ENCODE measurements at regions not wholly inside any gene's neighbourhood (a gene's known extent, or its start where the extent isn't known, plus 50 kb on each side); places are given as distances from the start of the nearest gene placed in this dataset.

GRCh38 chr13:21924958-21925357 lies 254.1 kb downstream of the FGF9 start:
- no peak overlapping the region for H3K4me3 ChIP-seq (ENCODE audit: low read depth, low read length)
- DNase-seq (ENCODE audit: low read depth), result no peak
- TF ChIP-seq CTCF (IDR thresholded peaks at IDR 0.05; ENCODE audit: low read depth, low read length) (no peak), MAX (IDR thresholded peaks at IDR 0.05; ENCODE audit: low read depth, low read length) (no peak), MYC (IDR thresholded peaks at IDR 0.05; ENCODE audit: low read depth, low read length) (no peak), POLR2A (IDR thresholded peaks at IDR 0.05; ENCODE audit: extremely low read depth, insufficient read length) (no peak)

- no peak for TF ChIP-seq MYC (IDR thresholded peaks at IDR 0.05; ENCODE audit: low read depth, low read length)
- TF ChIP-seq CTCF (IDR thresholded peaks at IDR 0.05; ENCODE audit: low read depth, low read length), result no peak
- no peak for TF ChIP-seq POLR2A (IDR thresholded peaks at IDR 0.05; ENCODE audit: extremely low read depth, insufficient read length)
- TF ChIP-seq MAX (IDR thresholded peaks at IDR 0.05; ENCODE audit: low read depth, low read length), result no peak
- no peak overlapping the region for H3K4me3 ChIP-seq (ENCODE audit: low read depth, low read length)
- no peak for DNase-seq (ENCODE audit: low read depth)
Measured at GRCh38 chr13:21925720-21926119, 254.8 kb downstream of the FGF9 start.

GRCh38 chr13:21929400-21929799 lies 258.5 kb downstream of the FGF9 start:
- TF ChIP-seq CTCF (IDR thresholded peaks at IDR 0.05; ENCODE audit: low read depth, low read length), result no peak
- TF ChIP-seq POLR2A (IDR thresholded peaks at IDR 0.05; ENCODE audit: extremely low read depth, insufficient read length), result no peak
- no peak for TF ChIP-seq MYC (IDR thresholded peaks at IDR 0.05; ENCODE audit: low read depth, low read length)
- TF ChIP-seq MAX (IDR thresholded peaks at IDR 0.05; ENCODE audit: low read depth, low read length), result no peak
- H3K4me3 ChIP-seq (ENCODE audit: low read depth, low read length), result no peak overlapping the region
- no peak for DNase-seq (ENCODE audit: low read depth)

GRCh38 chr13:21930536-21930935 lies 259.7 kb downstream of the FGF9 start:
- no peak overlapping the region for H3K4me3 ChIP-seq (ENCODE audit: low read depth, low read length)
- no peak for DNase-seq (ENCODE audit: low read depth)
- no peak for TF ChIP-seq POLR2A (IDR thresholded peaks at IDR 0.05; ENCODE audit: extremely low read depth, insufficient read length)
- TF ChIP-seq MAX (IDR thresholded peaks at IDR 0.05; ENCODE audit: low read depth, low read length), result no peak
- TF ChIP-seq CTCF (IDR thresholded peaks at IDR 0.05; ENCODE audit: low read depth, low read length), result no peak
- no peak for TF ChIP-seq MYC (IDR thresholded peaks at IDR 0.05; ENCODE audit: low read depth, low read length)

- TF ChIP-seq POLR2A (IDR thresholded peaks at IDR 0.05; ENCODE audit: extremely low read depth, insufficient read length) (no peak), MAX (IDR thresholded peaks at IDR 0.05; ENCODE audit: low read depth, low read length) (no peak), CTCF (IDR thresholded peaks at IDR 0.05; ENCODE audit: low read depth, low read length) (no peak), MYC (IDR thresholded peaks at IDR 0.05; ENCODE audit: low read depth, low read length) (no peak)
- no peak for DNase-seq (ENCODE audit: low read depth)
- no peak overlapping the region for H3K4me3 ChIP-seq (ENCODE audit: low read depth, low read length)
Measured at GRCh38 chr13:21932578-21932977, 261.7 kb downstream of the FGF9 start.

GRCh38 chr13:21932996-21933395 lies 262.1 kb downstream of the FGF9 start:
- H3K4me3 ChIP-seq (ENCODE audit: low read depth, low read length), result no peak overlapping the region
- no peak for DNase-seq (ENCODE audit: low read depth)
- TF ChIP-seq CTCF (IDR thresholded peaks at IDR 0.05; ENCODE audit: low read depth, low read length) (no peak), MYC (IDR thresholded peaks at IDR 0.05; ENCODE audit: low read depth, low read length) (no peak), POLR2A (IDR thresholded peaks at IDR 0.05; ENCODE audit: extremely low read depth, insufficient read length) (no peak), MAX (IDR thresholded peaks at IDR 0.05; ENCODE audit: low read depth, low read length) (no peak)
